KMS-11 (cell line): ENCODE measurements at regions not wholly inside any gene's neighbourhood (a gene's known extent, or its start where the extent isn't known, plus 50 kb on each side); places are given as distances from the start of the nearest gene placed in this dataset.
"Not testable (repeated sequence)": the region's sequence is repeated elsewhere in the genome, so short reads cannot be mapped to it uniquely, and the experiment has no call there.

Experiments
- H2AFZ ChIP-seq: fragments of 200-600 bp; sonication (generic); 2 replicates; pipeline ENCODE4 v1.6.1; 2016; ENCODE audit warnings: antibody characterized with exemption, mixed run types, low read depth
- H3K27ac ChIP-seq: fragments of 200-600 bp; sonication (generic); 2 replicates; pipeline ENCODE4 v1.6.1; 2016; ENCODE audit warnings: mild to moderate bottlenecking, mixed run types
- H3K27me3 ChIP-seq: fragments of 200-600 bp; sonication (generic); 2 replicates; pipeline ENCODE4 v1.6.1; 2017; ENCODE audit warnings: mild to moderate bottlenecking, low read depth, mixed run types, moderate library complexity; ENCODE audit not compliant: insufficient read depth
- H3K36me3 ChIP-seq: fragments of 200-600 bp; sonication (generic); 2 replicates; pipeline ENCODE4 v1.6.1; 2017; ENCODE audit warnings: mild to moderate bottlenecking, mixed run types; ENCODE audit not compliant: insufficient read depth
- H3K4me1 ChIP-seq: fragments of 200-600 bp; sonication (generic); 2 replicates; pipeline ENCODE4 v1.6.1; 2016; ENCODE audit warnings: mild to moderate bottlenecking, low read depth, mixed run types; ENCODE audit not compliant: poor library complexity, severe bottlenecking
- H3K4me2 ChIP-seq: fragments of 200-600 bp; sonication (generic); 2 replicates; pipeline ENCODE4 v1.7.0; 2016; ENCODE audit warnings: mild to moderate bottlenecking, mixed run types
- H3K4me3 ChIP-seq: fragments of 200-600 bp; sonication (generic); IDR thresholded peaks from 2 replicates; pipeline ENCODE4 v1.6.1; 2017; ENCODE audit warnings: low read depth, low read length, mixed read lengths; ENCODE audit not compliant: insufficient read depth
- H3K79me2 ChIP-seq: fragments of 200-600 bp; sonication (generic); 2 replicates; pipeline ENCODE4 v1.6.1; 2016; ENCODE audit warnings: low read depth, mixed run types; ENCODE audit not compliant: insufficient read depth
- H3K9ac ChIP-seq: fragments of 200-600 bp; sonication (generic); 2 replicates; pipeline ENCODE4 v1.6.1; 2016; ENCODE audit warnings: mild to moderate bottlenecking, mixed run types
- H4K20me1 ChIP-seq: fragments of 200-600 bp; sonication (generic); 2 replicates; pipeline ENCODE4 v1.6.1; 2016; ENCODE audit warnings: mild to moderate bottlenecking, mixed run types; ENCODE audit not compliant: insufficient read depth
- CTCF ChIP-seq: fragments of 200-600 bp; sonication (generic); conservative IDR thresholded peaks from 2 replicates; pipeline ENCODE4 v1.6.1; 2017; ENCODE audit warnings: low read depth, mild to moderate bottlenecking, antibody characterized with exemption, low read length, moderate library complexity, mixed read lengths

- no peaks in the 10 kb centered on the region for H3K27me3 ChIP-seq
- H2AFZ ChIP-seq = no peak overlapping the region
- no peaks in the 10 kb centered on the region for H3K36me3 ChIP-seq
- no peaks in the 10 kb centered on the region for H3K79me2 ChIP-seq
- H3K9ac ChIP-seq = no peak overlapping the region
- no peak for TF ChIP-seq CTCF
- no peak overlapping the region for H3K4me3 ChIP-seq
- H4K20me1 ChIP-seq = no peaks in the 10 kb centered on the region
- H3K4me1 ChIP-seq = no peaks in the 10 kb centered on the region
- no peak overlapping the region for H3K4me2 ChIP-seq
- no peak overlapping the region for H3K27ac ChIP-seq
Observed at GRCh38 chr14:21771671-21772070, 98.1 kb upstream of the OR4E1 start.

- no peak overlapping the region for H3K4me2 ChIP-seq
- H2AFZ ChIP-seq = no peak overlapping the region
- no peak for TF ChIP-seq CTCF
- H3K9ac ChIP-seq = no peak overlapping the region
- H3K36me3 ChIP-seq = no peaks in the 10 kb centered on the region
- no peaks in the 10 kb centered on the region for H3K27me3 ChIP-seq
- H3K79me2 ChIP-seq = no peaks in the 10 kb centered on the region
- H3K4me1 ChIP-seq = no peaks in the 10 kb centered on the region
- H3K4me3 ChIP-seq = no peak overlapping the region
- no peak overlapping the region for H3K27ac ChIP-seq
- H4K20me1 ChIP-seq = no peaks in the 10 kb centered on the region
Observed at GRCh38 chr14:21768875-21769257, 95.2 kb upstream of the OR4E1 start.

- H3K4me3 ChIP-seq = no peak overlapping the region
- H3K36me3 ChIP-seq = no peaks in the 10 kb centered on the region
- no peaks in the 10 kb centered on the region for H4K20me1 ChIP-seq
- peak; percentile 61 for TF ChIP-seq CTCF
- H3K79me2 ChIP-seq = no peaks in the 10 kb centered on the region
- H3K9ac ChIP-seq = no peak overlapping the region
- H2AFZ ChIP-seq = no peak overlapping the region
- H3K27ac ChIP-seq = no peak overlapping the region
- no peaks in the 10 kb centered on the region for H3K27me3 ChIP-seq
- no peak overlapping the region for H3K4me2 ChIP-seq
- H3K4me1 ChIP-seq = no peaks in the 10 kb centered on the region
Observed at GRCh38 chr14:21768116-21768874, 94.7 kb upstream of the OR4E1 start.

GRCh38 chr14:21760360-21760759 is 86.7 kb upstream of the OR4E1 start:
- not testable (repeated sequence) for H3K27me3 ChIP-seq, H3K4me3 ChIP-seq, H2AFZ ChIP-seq, H3K27ac ChIP-seq, H3K9ac ChIP-seq, H3K79me2 ChIP-seq, H3K36me3 ChIP-seq, H4K20me1 ChIP-seq, H3K4me2 ChIP-seq, H3K4me1 ChIP-seq

- H4K20me1 ChIP-seq = no peaks in the 10 kb centered on the region
- no peaks in the 10 kb centered on the region for H3K36me3 ChIP-seq
- peak overlapping the region; percentile 44; the same call in 1 of the 2 replicates for H2AFZ ChIP-seq
- peak overlapping the region; percentile 11; the same call in 1 of the 2 replicates for H3K4me2 ChIP-seq
- H3K27me3 ChIP-seq = no peaks in the 10 kb centered on the region
- no peak overlapping the region for H3K9ac ChIP-seq
- no peak overlapping the region for H3K27ac ChIP-seq
- no peaks in the 10 kb centered on the region for H3K79me2 ChIP-seq
- no peak overlapping the region for H3K4me3 ChIP-seq
- TF ChIP-seq CTCF = no peak
- H3K4me1 ChIP-seq = peaks cover 6% of the 10 kb centered on the region
Observed at GRCh38 chr14:21749306-21749868, 75.8 kb upstream of the OR4E1 start.
